COR-L47 (cell line): ENCODE measurements at regions not wholly inside any gene's neighbourhood (a gene's known extent, or its start where the extent isn't known, plus 50 kb on each side); places are given as distances from the start of the nearest gene placed in this dataset.

ENCODE experiments used
- DNase-seq: peaks from one replicate; lab custom pipeline; 2025; lab: John Stamatoyannopoulos, UW

DNA sequence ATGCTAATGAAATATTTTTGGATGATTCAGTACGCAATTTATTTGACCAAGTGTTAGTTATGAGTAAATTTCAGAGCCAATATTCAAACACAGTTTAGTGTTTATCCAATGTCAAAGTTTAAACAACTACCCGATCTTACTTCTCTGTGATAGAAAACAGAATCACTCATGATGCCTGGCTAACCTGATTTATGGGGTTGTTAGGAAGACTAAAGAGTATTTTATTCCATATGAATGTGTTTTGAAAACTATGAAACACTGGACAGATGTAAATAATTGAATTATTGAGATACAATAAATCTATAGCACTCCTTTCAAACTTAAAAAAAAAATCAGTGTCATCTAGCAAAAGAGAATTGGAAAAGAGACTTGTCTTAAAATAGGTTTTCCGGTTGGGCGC lies 1181.8 kb downstream of the EFNB2 start:
- DNase-seq, result no peak

GRCh38 chr13:105349082-105349723 lies 1186.3 kb downstream of the EFNB2 start:
- DNase-seq, result no peak

DNA sequence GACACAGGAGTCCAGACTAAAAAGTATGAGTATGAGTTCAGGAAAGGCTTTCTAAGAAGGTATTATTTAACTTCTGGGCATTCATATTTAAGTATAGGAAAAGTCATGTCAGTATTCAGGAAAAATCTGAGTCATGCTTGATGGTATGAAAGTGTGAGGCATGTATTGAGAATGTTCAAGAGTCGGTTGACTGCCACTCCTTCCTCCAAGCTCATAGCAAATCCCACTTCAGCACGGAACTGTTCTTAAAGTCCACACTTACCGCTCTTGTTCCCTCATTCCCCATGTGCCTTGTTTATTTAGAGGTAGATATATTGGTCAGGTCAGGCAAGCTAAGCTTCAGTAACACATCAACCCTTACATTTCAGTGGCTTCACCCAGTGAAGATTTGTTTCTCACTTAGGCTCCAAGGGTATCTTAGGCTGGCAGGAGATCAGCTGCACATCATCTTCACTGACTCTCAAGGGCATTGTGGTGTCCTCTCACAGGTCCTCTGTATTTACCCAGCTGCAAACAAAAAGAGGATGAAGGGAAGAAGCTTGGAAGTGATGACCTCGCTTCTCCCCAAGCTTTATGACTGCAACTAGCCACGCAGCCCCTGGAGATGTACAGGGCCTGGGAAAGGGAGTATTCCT lies 1189.2 kb downstream of the EFNB2 start:
- DNase-seq, result no peak

- no peak for DNase-seq
These were observed 1189.7 kb downstream of the EFNB2 start for GRCh38 chr13:105345730-105346129.

- DNase-seq, result no peak
These were observed 1190.3 kb downstream of the EFNB2 start for GRCh38 chr13:105345131-105345530.

DNA sequence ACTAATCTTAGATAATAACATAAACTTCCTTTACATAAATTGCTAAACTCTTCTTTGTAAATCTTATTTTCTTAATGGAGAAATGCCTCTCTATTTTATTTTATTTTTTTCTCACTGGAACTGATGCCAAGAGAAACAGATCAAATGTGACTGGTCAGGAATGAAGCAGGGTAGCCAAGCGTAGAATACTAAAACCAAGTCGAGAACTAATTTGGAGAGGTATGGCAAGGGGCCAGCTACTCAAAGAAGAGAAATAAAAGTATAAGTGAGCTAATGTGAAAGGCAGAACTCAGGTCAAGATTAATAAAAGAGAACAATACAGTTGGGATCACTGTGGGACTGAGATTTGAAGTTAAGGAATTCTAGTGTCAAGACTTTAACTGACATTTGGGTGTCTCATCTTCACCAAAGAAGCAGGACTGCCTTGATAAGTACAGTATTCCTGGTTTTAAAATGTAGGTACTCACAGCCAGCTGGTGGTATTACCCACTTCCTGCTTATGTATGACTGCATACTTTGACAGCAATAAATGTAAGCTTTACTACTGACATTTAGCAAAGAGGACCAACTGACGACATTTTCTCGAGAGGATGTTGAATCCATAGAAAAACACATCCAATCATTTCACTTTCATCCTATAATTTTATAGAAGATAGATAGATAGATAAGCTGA lies 1192.2 kb downstream of the EFNB2 start:
- DNase-seq, result no peak

- no peak for DNase-seq
These were observed 1193.1 kb downstream of the EFNB2 start for GRCh38 chr13:105342281-105342820.

DNA sequence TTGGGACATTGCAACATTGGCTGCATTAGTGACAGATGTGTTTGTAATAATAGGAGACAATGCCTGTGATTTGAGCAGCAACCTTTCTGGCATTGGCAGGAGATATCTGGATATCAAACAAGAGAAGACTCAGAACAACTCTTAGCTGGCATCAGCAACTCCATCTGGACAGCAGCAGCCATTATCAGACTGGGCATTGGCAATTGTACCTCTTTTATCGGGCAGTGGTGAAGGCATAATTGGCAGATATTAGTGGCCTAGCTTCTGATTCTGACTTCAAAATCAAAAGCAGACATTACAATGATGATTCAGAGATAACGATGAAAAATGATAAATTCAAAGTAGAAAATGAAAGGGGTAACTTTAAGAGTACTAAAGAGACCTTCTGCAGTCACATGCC lies 1193.7 kb downstream of the EFNB2 start:
- DNase-seq, result no peak

DNA sequence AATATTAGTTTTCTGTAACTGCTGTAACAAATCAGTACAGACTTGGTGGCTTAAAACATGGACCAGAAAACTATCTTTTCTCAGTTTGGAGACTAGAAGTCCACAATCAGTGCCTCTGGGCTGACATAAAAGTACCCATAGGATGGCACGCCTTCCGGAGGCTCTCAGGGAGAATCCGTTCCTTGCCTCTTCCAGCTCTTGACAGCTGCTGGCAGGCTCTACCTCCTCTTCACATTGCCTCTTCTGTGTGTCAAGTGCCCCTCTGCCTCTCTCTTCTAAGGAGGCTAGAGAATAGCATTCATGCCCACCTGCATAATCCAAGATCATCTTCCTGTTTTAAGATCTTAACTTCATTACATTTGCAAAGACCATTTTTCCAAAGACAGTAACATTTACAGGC lies 1194.2 kb downstream of the EFNB2 start:
- no peak for DNase-seq

- no peak for DNase-seq
These were observed 1195.3 kb downstream of the EFNB2 start for GRCh38 chr13:105340061-105340606.

DNA sequence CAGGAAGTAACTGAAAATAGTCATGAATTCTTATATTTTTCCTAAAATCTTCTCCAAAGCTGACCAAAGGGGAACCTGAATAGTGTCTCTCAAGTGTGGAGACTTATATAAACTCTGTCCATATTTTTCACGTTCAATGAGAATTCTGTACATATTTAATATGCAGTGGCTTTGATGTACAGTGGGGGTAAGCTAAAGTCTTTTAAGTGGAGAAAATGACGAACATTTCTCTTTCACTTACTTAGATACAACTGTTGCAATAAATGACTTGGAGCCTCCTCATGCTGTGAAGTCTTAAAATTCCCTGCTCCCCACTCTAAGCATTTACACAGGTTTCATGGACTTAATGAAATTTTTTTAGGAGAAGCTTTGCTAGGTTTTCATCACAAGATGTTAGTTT lies 1196.7 kb downstream of the EFNB2 start:
- DNase-seq, result no peak

- DNase-seq, result no peak
These were observed 1197.5 kb downstream of the EFNB2 start for GRCh38 chr13:105338006-105338405.

- DNase-seq, result no peak
These were observed 1198.5 kb downstream of the EFNB2 start for GRCh38 chr13:105336706-105337576.

GRCh38 chr13:105334211-105334610 lies 1201.3 kb downstream of the EFNB2 start:
- DNase-seq, result no peak

GRCh38 chr13:105333416-105333815 lies 1202.0 kb downstream of the EFNB2 start:
- DNase-seq, result no peak

GRCh38 chr13:105329359-105329758 lies 1206.1 kb downstream of the EFNB2 start:
- no peak for DNase-seq

GRCh38 chr13:105328212-105328611 lies 1207.2 kb downstream of the EFNB2 start:
- no peak for DNase-seq

DNA sequence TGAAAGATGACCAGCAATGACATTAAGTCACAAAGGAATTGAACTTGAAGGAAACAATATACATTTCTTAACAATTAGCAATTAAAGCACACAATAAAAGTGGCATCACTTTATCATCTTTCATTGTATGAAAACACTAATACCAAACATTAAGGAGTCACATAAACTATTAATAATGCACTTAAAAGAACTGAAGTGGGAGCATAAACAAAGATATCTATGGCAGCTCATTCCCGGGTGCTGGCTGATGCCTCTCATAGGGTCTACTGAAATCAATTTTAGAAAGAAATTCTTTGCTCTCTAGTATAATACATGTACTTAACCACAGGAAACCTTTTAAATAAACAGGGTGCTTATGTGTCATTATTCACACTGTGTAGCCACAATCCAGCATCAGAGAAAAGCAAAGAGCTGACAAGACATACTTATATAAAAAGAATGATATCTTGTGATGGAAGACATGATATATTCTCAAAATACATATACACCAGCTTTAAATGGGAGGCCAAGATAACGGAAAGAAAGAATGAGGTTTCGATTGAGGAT lies 1207.8 kb downstream of the EFNB2 start:
- DNase-seq, result peak; percentile 23

GRCh38 chr13:105319875-105320274 lies 1215.6 kb downstream of the EFNB2 start:
- DNase-seq, result no peak

GRCh38 chr13:105316731-105317130 lies 1218.7 kb downstream of the EFNB2 start:
- no peak for DNase-seq

DNA sequence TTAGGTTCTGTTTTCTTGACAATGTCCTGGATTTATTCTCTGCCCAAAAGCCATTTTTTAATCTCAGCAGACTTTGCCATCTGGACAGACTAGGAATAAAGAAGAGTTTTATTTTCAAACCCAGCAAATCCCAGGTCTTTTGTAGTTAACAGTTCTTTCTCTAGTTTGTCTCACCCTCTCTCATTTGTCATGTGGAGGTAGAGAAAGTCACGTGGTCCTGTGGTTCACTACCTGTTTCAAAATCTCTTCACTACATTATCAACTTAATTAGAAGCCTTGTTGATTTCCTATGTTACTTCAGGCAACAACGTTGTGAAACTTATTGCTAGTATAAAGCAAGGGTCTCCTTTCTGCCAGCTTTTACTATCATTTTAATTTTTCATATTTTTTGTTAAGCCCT lies 1222.6 kb downstream of the EFNB2 start:
- DNase-seq, result no peak

DNA sequence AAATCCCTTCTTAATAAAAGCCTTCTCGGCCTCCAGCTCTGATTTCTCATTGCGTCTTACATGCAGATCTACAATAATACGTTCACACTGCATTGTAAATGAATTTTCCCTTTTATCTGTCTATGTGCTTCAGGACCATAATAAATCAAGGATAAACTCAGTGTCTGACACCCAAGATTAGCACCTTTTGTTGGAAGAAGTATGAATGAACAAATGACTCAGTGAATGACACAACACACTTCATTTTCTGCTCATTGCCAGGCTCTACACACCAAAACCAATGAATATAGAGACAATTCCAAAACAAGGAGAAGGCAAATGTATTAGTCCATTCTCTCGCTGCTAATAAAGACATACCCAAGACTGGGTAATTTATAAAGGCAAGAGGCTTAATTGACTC lies 1224.4 kb downstream of the EFNB2 start:
- DNase-seq, result no peak
